Adrenal gland (tissue), 9 donors: ENCODE measurements at regions not wholly inside any gene's neighbourhood (a gene's known extent, or its start where the extent isn't known, plus 50 kb on each side); places are given as distances from the start of the nearest gene placed in this dataset.

ENCODE experiments used
- DNase-seq, 7 donors: peaks; one replicate each; pipeline ENCODE4 v3.0.0-alpha.2; 2019 to 2020
- H3K27ac ChIP-seq, 5 donors: fragments of 200-600 bp; sonication (generic) in 4 of 5; 1 replicate in 3 of 5; 2 replicates in 2 of 5; pipeline versions ENCODE4 v1.5.1 to v1.8.0; 2016 to 2020; ENCODE audit warnings: mild to moderate bottlenecking in 1 of 5
- H3K27me3 ChIP-seq: fragments of 200-600 bp; 2 replicates; pipeline ENCODE4 v1.8.0; 2021
- H3K36me3 ChIP-seq, 2 donors: fragments of 200-600 bp; replicated peaks in 1 of 2; 1 replicate in 1 of 2; 2 replicates in 1 of 2; pipeline versions ENCODE4 v1.5.1 to v1.8.0; 2018 to 2022
- H3K4me1 ChIP-seq, 2 donors: fragments of 200-600 bp; replicated peaks in 1 of 2; 1 replicate in 1 of 2; 2 replicates in 1 of 2; pipeline versions ENCODE4 v1.5.1 to v1.8.0; 2018 to 2021
- H3K4me3 ChIP-seq, 4 donors: fragments of 200-600 bp; sonication (generic) in 3 of 4; one replicate each; pipeline ENCODE4 v1.5.1; 2016 to 2018
- H3K9me3 ChIP-seq, 3 donors: fragments of 200-600 bp; sonication (generic) in 1 of 3; replicated peaks in 1 of 3; 1 replicate in 2 of 3; 2 replicates in 1 of 3; pipeline versions ENCODE4 v1.5.1 to v1.8.0; 2016 to 2021
- POLR2A ChIP-seq, 2 donors: fragments of 450-650 bp; IDR thresholded peaks; one replicate each; pipeline ENCODE4 v1.6.1; 2017; ENCODE audit warnings: antibody characterized with exemption in 2 of 2, mild to moderate bottlenecking in 2 of 2, moderate library complexity in 1 of 2
- WGBS, 4 donors: extraction: QIAGEN DNeasy Blood & Tissue Kit in 2 of 4; methylation state at CpG; one replicate each; pipeline versions ENCODE4 v1.1.5 to v1.1.7; 2013 to 2017; 5-methylcytosine and 5-hydroxymethylcytosine counted together
- intact Hi-C, 2 donors: fragments of 100-400 bp; cut with DNase I; formaldehyde crosslinking; loops; one replicate each; pipeline versions ENCODE4 v1.14.1 to v1.15.0; 2022 to 2023
- TF ChIP-seq, protein P1 (sequence below), 6 experiments: fragments of 450-650 bp in 4 of 6; fragments of 200-600 bp in 2 of 6; sonication (generic) in 1 of 6; IDR thresholded peaks; 1 replicate in 5 of 6; 2 replicates in 1 of 6; pipeline versions ENCODE4 v1.5.1 to v1.8.0; 2016 to 2021; ENCODE audit warnings: antibody characterized with exemption in 6 of 6, mild to moderate bottlenecking in 2 of 6, moderate library complexity in 1 of 6
- donor health status: healthy with polysubstance abuse.
- donor health status: Bipolar disorder and iron deficiency.
- donor health status: DM: yes; HTN: yes; CAD: no.
- donor health status: DM: no; HTN: no; CAD: no.
- donor health status: DM: no; HTN: no; CAD: no.

DNA sequence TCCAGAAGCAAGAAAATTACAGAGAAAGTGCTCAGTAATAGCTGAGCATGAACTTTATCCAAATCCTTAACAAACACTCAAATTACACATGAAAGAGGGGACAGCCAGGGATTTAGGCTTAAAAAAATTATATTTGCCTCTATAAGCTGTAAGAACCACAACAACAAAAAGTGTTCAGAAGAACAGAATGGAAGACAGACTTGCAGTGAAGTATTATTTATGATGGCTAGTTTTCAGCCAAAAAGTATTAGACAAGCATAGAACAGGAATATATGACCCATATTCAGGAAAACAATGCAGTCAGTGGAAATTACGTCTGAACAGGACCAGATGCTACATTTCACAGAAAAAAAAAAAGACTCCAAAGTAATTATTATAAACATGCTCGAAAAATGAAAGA, 1246.3 kb downstream of the NCAM2 start:
- Histone ChIP-seq H3K9me3 (no peaks in the 10 kb centered on the region), H3K27ac (no peak overlapping the region), H3K4me3 (no peak overlapping the region), H3K36me3 (no peaks in the 10 kb centered on the region), H3K4me1 (no peaks in the 10 kb centered on the region), H3K27me3 (no peaks in the 10 kb centered on the region)
- DNase-seq = no peak
- WGBS, 4 donors = 42 to 59% (median 50%) methylated on average over 2 of the region's 2 CpGs
- TF ChIP-seq, protein P1, sequence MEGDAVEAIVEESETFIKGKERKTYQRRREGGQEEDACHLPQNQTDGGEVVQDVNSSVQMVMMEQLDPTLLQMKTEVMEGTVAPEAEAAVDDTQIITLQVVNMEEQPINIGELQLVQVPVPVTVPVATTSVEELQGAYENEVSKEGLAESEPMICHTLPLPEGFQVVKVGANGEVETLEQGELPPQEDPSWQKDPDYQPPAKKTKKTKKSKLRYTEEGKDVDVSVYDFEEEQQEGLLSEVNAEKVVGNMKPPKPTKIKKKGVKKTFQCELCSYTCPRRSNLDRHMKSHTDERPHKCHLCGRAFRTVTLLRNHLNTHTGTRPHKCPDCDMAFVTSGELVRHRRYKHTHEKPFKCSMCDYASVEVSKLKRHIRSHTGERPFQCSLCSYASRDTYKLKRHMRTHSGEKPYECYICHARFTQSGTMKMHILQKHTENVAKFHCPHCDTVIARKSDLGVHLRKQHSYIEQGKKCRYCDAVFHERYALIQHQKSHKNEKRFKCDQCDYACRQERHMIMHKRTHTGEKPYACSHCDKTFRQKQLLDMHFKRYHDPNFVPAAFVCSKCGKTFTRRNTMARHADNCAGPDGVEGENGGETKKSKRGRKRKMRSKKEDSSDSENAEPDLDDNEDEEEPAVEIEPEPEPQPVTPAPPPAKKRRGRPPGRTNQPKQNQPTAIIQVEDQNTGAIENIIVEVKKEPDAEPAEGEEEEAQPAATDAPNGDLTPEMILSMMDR (IDR thresholded peaks at IDR 0.05) = no peak
- no peak for TF ChIP-seq POLR2A (IDR thresholded peaks at IDR 0.05)
- intact Hi-C loops = no loop called here

DNA sequence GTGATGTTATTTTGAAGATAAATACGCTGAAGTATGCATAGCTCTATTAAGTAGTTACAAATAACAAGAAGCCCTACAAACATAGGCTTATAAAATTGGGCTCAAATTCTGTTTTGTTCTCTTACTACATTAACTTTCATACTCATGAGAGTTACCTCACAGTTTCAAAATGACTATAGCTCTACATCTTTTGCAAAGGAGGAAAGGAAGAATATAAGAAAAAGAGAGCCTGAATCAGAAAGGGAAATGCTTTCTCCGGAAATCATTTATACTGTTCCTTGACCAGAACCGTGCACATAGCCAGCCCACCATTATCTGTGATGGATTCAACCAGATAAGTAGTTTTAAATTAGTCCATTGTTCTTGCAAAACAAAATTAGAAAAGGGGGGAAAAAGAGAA, 1252.1 kb downstream of the NCAM2 start:
- intact Hi-C loops = no loop called here
- 73 to 86% (median 81%) methylated on average over 3 of the region's 3 CpGs for WGBS, 4 donors

DNA sequence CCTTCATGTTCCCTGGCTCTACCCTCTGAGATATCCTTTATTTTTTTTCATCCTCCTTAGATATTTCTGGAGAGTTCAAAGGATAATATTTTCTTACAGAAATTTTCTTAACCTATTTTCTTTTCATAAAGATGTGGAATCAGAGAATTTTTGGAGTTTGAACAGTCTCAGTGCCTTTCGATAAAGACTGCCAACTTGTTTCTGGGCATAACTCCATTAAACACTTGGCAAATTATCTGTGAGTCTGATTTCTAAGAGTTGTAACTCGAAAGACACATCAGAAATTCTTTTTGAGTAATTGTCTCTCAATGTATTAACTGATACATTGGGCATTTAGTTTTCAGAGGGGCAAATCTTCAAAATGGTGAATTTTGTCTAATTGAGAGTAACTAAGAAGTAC, 1255.6 kb downstream of the NCAM2 start:
- Histone ChIP-seq H3K36me3 (no peaks in the 10 kb centered on the region), H3K27me3 (no peaks in the 10 kb centered on the region), H3K27ac (no peak overlapping the region), H3K9me3 (no peaks in the 10 kb centered on the region), H3K4me1 (no peaks in the 10 kb centered on the region), H3K4me3 (peak overlapping the region in 1 of 4 donors; percentile 4)
- DNase-seq = no peak
- TF ChIP-seq, protein P1 (IDR thresholded peaks at IDR 0.05) = no peak
- TF ChIP-seq POLR2A (IDR thresholded peaks at IDR 0.05) = no peak
- intact Hi-C loops = no loop called here
- 69 to 79% (median 73%) methylated on average over 2 of the region's 2 CpGs for WGBS, 4 donors

More for the DNA sequence above, 1252.1 kb downstream of the NCAM2 start:
- TF ChIP-seq POLR2A (IDR thresholded peaks at IDR 0.05) = no peak
- Histone ChIP-seq H3K9me3 (no peaks in the 10 kb centered on the region), H3K4me3 (no peak overlapping the region), H3K36me3 (no peaks in the 10 kb centered on the region), H3K4me1 (no peaks in the 10 kb centered on the region), H3K27me3 (no peaks in the 10 kb centered on the region), H3K27ac (no peak overlapping the region)
- DNase-seq = no peak

DNA sequence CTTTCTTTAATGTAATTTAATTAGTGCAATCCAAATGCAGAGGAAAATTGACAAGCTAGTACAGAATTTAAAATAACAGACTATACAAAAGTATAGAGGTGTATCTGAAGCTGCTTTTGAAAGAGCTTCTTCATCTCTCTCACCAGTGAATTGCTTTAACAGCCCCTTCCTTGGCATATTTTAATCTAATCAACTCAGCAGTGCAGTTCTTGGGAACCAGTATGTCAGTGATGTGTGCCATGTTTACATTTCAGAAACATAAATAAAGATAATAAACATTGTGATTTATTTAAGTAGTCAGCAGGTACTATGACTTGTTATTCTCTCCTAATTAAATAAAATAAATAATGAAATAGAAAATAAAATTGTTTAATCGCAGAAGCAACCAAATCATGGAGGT, 1260.6 kb downstream of the NCAM2 start:
- H3K27me3 ChIP-seq = no peaks in the 10 kb centered on the region
- H3K4me1 ChIP-seq = no peaks in the 10 kb centered on the region
- intact Hi-C loops = no loop called here
- no peaks in the 10 kb centered on the region for H3K36me3 ChIP-seq
- H3K9me3 ChIP-seq = no peaks in the 10 kb centered on the region
- no peak for DNase-seq
- no peak for TF ChIP-seq POLR2A (IDR thresholded peaks at IDR 0.05)
- WGBS, 4 donors = 86 to 98% (median 88%) methylated on average over 1 of the region's 1 CpG
- no peak overlapping the region for H3K27ac ChIP-seq
- H3K4me3 ChIP-seq = no peak overlapping the region

DNA sequence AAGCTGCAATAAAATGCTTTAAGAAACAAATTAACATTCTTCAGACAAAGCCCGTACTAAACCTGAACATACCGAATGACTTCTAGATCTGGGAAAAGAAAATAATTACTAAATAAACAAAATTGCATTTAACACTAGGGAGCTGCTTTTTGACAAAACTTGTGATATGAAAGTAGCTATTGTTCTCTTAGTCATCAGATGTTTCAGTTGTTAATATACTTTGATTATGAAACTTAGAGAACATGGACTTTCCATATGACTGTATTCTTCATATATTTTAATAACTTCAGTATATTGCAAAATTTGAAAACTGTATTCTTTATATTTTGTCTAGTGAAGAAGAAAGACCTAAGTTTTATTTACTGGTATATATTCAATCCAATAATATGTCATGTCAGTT, 1262.1 kb downstream of the NCAM2 start:
- Histone ChIP-seq H3K27me3 (no peaks in the 10 kb centered on the region), H3K4me3 (no peak overlapping the region), H3K4me1 (no peaks in the 10 kb centered on the region), H3K9me3 (no peaks in the 10 kb centered on the region), H3K27ac (no peak overlapping the region), H3K36me3 (no peaks in the 10 kb centered on the region)
- WGBS, 4 donors = 81 to 94% (median 87%) methylated on average over 2 of the region's 2 CpGs
- TF ChIP-seq, protein P1 (IDR thresholded peaks at IDR 0.05) = no peak
- no peak for TF ChIP-seq POLR2A (IDR thresholded peaks at IDR 0.05)
- intact Hi-C loops = no loop called here
- DNase-seq = no peak
